ENCODE measurements at regions not wholly inside any gene's neighbourhood (a gene's known extent, or its start where the extent isn't known, plus 50 kb on each side); places are given as distances from the start of the nearest gene placed in this dataset.
A peak's percentile ranks its signal among the peaks of the same experiment; 100 is the strongest.

- intact Hi-C loops (cut with DNase I; ENCODE audit: low total_unique reads), result no loop called here
- DNase-seq, result no peak
- Histone ChIP-seq H3K4me1 (peaks cover 3% of the 10 kb centered on the region), H3K36me3 (ENCODE audit: low read depth, missing control alignments) (no peaks in the 10 kb centered on the region), H3K9me3 (no peaks in the 10 kb centered on the region), H3K4me3 (no peak overlapping the region), H3K27me3 (no peaks in the 10 kb centered on the region), H3K27ac (peak overlapping the region in 1 of 2 donors; percentile 62)
- TF ChIP-seq CTCF (IDR thresholded peaks at IDR 0.05) (no peak), POLR2A (IDR thresholded peaks at IDR 0.05) (no peak)
- WGBS, 2 donors, result 84 to 93% methylated on average over 3 of the region's 3 CpGs
These were observed 878.4 kb upstream of the GJE1 start for GRCh38 chr6:141254336-141254735.

GRCh38 chr6:141252828-141253608 is 879.7 kb upstream of the GJE1 start:
- DNase-seq, result no peak
- H3K36me3 ChIP-seq (ENCODE audit: low read depth, missing control alignments), result no peaks in the 10 kb centered on the region
- whole genome bisulfite sequencing, 2 donors, result 46% methylated on average over 5 of the region's 5 CpGs
- no peaks in the 10 kb centered on the region for H3K27me3 ChIP-seq
- no peak overlapping the region for H3K4me3 ChIP-seq
- TF ChIP-seq CTCF (IDR thresholded peaks at IDR 0.05) (no peak), POLR2A (IDR thresholded peaks at IDR 0.05) (no peak)
- H3K27ac ChIP-seq, result peak overlapping the region in 1 of 2 donors; percentile 62
- no peaks in the 10 kb centered on the region for H3K9me3 ChIP-seq
- peaks cover 3% of the 10 kb centered on the region for H3K4me1 ChIP-seq
- intact Hi-C loops (cut with DNase I; ENCODE audit: low total_unique reads), result no loop called here

GRCh38 chr6:141251286-141251685 is 881.4 kb upstream of the GJE1 start:
- H3K36me3 ChIP-seq (ENCODE audit: low read depth, missing control alignments), result no peaks in the 10 kb centered on the region
- H3K9me3 ChIP-seq, result no peaks in the 10 kb centered on the region
- no peaks in the 10 kb centered on the region for H3K27me3 ChIP-seq
- H3K4me1 ChIP-seq, result peaks cover 3% of the 10 kb centered on the region
- no peak for TF ChIP-seq CTCF (IDR thresholded peaks at IDR 0.05)
- no peak for TF ChIP-seq POLR2A (IDR thresholded peaks at IDR 0.05)
- no peak overlapping the region for H3K27ac ChIP-seq
- no peak for DNase-seq
- intact Hi-C loops (cut with DNase I; ENCODE audit: low total_unique reads), result no loop called here
- H3K4me3 ChIP-seq, result no peak overlapping the region

- Histone ChIP-seq H3K27ac (no peak overlapping the region), H3K4me1 (no peaks in the 10 kb centered on the region), H3K36me3 (ENCODE audit: low read depth, missing control alignments) (no peaks in the 10 kb centered on the region), H3K4me3 (no peak overlapping the region), H3K9me3 (no peaks in the 10 kb centered on the region), H3K27me3 (no peaks in the 10 kb centered on the region)
- no peak for DNase-seq
- 66 to 73% methylated on average over 4 of the region's 4 CpGs for WGBS, 2 donors
- intact Hi-C loops (cut with DNase I; ENCODE audit: low total_unique reads), result no loop called here
- no peak for TF ChIP-seq CTCF (IDR thresholded peaks at IDR 0.05)
- TF ChIP-seq POLR2A (IDR thresholded peaks at IDR 0.05), result no peak
These were observed 884.5 kb upstream of the GJE1 start for GRCh38 chr6:141248021-141248799.
